ENCODE measurements at regions not wholly inside any gene's neighbourhood (a gene's known extent, or its start where the extent isn't known, plus 50 kb on each side); places are given as distances from the start of the nearest gene placed in this dataset.

DNA sequence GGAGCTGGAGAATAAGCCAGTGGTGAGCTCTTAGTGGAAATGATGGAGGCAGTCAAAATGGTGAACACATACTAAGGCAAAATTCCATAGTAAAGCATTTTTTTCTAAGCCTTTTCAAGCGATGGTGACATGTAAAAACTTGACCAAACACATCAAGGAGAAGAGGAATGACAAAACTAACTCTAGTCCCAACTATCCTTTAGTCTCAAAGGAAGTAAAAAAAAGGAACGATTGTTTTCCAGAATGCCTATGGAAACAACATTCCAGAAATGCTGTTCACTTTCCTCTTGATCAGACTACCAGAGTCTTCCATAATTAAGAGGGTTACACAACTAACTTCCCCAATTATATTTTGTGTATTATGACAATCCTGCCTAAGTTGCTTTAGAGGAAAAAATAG, 715.6 kb downstream of the EPHA4 start:
- Mint-ChIP-seq H3K27ac (no peak overlapping the region), H3K36me3 (peaks cover 2% of the 10 kb centered on the region), H3K4me3 (no peak overlapping the region), H3K27me3 (peaks cover 3% of the 10 kb centered on the region), H3K9me3 (no peaks in the 10 kb centered on the region), H3K4me1 (no peaks in the 10 kb centered on the region)

GRCh38 chr2:220857368-220857767, 714.7 kb downstream of the EPHA4 start:
- Mint-ChIP-seq H3K9me3 (no peaks in the 10 kb centered on the region), H3K4me1 (no peaks in the 10 kb centered on the region), H3K27me3 (peaks cover 3% of the 10 kb centered on the region), H3K27ac (no peak overlapping the region), H3K36me3 (peaks cover 3% of the 10 kb centered on the region), H3K4me3 (no peak overlapping the region)

DNA sequence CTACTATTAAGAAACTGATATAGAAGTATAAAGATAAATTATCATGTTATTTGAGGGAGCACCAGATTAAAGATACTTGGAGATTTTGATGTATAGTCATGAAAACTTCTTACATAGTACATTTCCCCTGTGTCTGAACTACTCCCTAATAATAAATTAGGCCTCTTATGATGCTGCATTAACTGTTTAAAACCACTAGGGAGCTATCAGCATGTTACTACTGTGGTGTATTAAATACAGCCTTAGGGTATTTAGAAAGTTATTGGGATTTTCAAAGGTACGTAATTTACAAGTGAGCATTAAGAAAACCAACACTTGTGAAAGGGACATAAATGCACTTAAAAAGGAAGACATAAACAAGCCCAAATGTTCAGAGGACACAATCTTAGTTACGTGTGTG, 714.0 kb downstream of the EPHA4 start:
- Mint-ChIP-seq H3K4me1 (no peaks in the 10 kb centered on the region), H3K27ac (no peak overlapping the region), H3K9me3 (no peaks in the 10 kb centered on the region), H3K4me3 (no peak overlapping the region), H3K27me3 (peaks cover 3% of the 10 kb centered on the region), H3K36me3 (peaks cover 3% of the 10 kb centered on the region)

GRCh38 chr2:220871909-220872308, 700.2 kb downstream of the EPHA4 start:
- no peak overlapping the region for H3K4me3 Mint-ChIP-seq
- no peaks in the 10 kb centered on the region for H3K36me3 Mint-ChIP-seq
- H3K27ac Mint-ChIP-seq, result no peak overlapping the region
- no peaks in the 10 kb centered on the region for H3K27me3 Mint-ChIP-seq
- H3K4me1 Mint-ChIP-seq, result peaks cover 0 to 2% (median 0%) of the 10 kb centered on the region in 3 donors
- H3K9me3 Mint-ChIP-seq, result peaks cover 0 to 2% (median 0%) of the 10 kb centered on the region in 3 donors

DNA sequence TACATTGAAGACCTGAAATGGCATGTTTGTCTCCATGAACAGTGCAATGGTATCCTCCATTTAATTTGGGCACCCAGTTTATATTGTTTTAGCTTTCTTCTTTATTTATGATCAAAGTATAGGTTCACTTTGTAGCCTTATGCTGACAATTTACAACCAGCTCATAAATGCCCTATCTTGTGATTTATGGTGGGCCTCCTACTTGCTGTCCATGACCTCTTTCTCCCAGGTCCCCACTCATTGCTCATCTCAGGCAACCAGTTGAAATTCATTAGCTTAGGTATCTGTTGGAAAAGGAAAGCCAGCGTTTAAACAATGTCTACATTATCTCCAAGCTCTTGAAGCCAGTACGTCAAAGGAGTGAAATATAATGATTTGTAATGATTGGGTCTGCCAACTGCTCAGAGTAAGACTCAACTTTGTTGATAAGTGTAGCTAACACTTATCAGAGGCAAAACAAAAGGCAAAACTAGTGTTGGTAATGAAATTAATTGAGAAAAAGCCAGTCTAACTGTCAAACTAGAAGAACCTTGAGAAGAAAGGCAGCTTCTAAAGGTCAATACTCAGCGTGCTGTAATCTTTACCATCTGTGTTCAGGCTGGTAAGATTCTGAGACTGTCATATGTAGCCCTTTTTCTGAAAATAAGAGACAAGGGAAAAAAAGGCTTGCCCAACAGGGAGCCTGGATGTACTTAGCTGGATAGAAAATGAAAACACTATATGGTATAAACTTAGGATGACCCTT, 695.9 kb downstream of the EPHA4 start:
- no peaks in the 10 kb centered on the region for H3K36me3 Mint-ChIP-seq
- H3K27me3 Mint-ChIP-seq, result no peaks in the 10 kb centered on the region

GRCh38 chr2:220877491-220877890, 694.6 kb downstream of the EPHA4 start:
- no peak overlapping the region for H3K4me3 Mint-ChIP-seq
- no peak overlapping the region for H3K27ac Mint-ChIP-seq
- H3K27me3 Mint-ChIP-seq, result no peaks in the 10 kb centered on the region
- peaks cover 0 to 3% (median 0%) of the 10 kb centered on the region in 3 donors for H3K9me3 Mint-ChIP-seq
- H3K36me3 Mint-ChIP-seq, result no peaks in the 10 kb centered on the region
- H3K4me1 Mint-ChIP-seq, result peaks cover 0 to 4% (median 0%) of the 10 kb centered on the region in 3 donors

More for the DNA sequence above, 695.9 kb downstream of the EPHA4 start:
- Mint-ChIP-seq H3K27ac (no peak overlapping the region), H3K4me1 (peaks cover 0 to 4% (median 0%) of the 10 kb centered on the region in 3 donors), H3K9me3 (peaks cover 0 to 4% (median 0%) of the 10 kb centered on the region in 3 donors), H3K4me3 (no peak overlapping the region)

- no peak overlapping the region for H3K4me3 Mint-ChIP-seq
Observed at GRCh38 chr2:220877897-220878296, 694.2 kb downstream of the EPHA4 start.

GRCh38 chr2:220880623-220881596, 691.2 kb downstream of the EPHA4 start:
- H3K4me1 Mint-ChIP-seq, result peaks cover 0 to 4% (median 0%) of the 10 kb centered on the region in 3 donors
- H3K27ac Mint-ChIP-seq, result no peak overlapping the region
- H3K27me3 Mint-ChIP-seq, result no peaks in the 10 kb centered on the region
- H3K36me3 Mint-ChIP-seq, result no peaks in the 10 kb centered on the region
- H3K4me3 Mint-ChIP-seq, result no peak overlapping the region
- peaks cover 0 to 1% (median 0%) of the 10 kb centered on the region in 3 donors for H3K9me3 Mint-ChIP-seq

More at GRCh38 chr2:220877897-220878296, 694.2 kb downstream of the EPHA4 start:
- no peaks in the 10 kb centered on the region for H3K36me3 Mint-ChIP-seq
- H3K4me1 Mint-ChIP-seq, result peaks cover 0 to 4% (median 0%) of the 10 kb centered on the region in 3 donors
- H3K27ac Mint-ChIP-seq, result peak overlapping the region in 1 of 3 donors; percentile 18
- H3K9me3 Mint-ChIP-seq, result peaks cover 0 to 1% (median 0%) of the 10 kb centered on the region in 3 donors
- no peaks in the 10 kb centered on the region for H3K27me3 Mint-ChIP-seq

- Mint-ChIP-seq H3K4me3 (no peak overlapping the region), H3K9me3 (peaks cover 0 to under 1% (median 0%) of the 10 kb centered on the region in 3 donors), H3K4me1 (peaks cover 0 to 2% (median 0%) of the 10 kb centered on the region in 3 donors), H3K27ac (no peak overlapping the region), H3K36me3 (no peaks in the 10 kb centered on the region), H3K27me3 (no peaks in the 10 kb centered on the region)
Observed at GRCh38 chr2:220882507-220882906, 689.6 kb downstream of the EPHA4 start.

- peaks cover 1% of the 10 kb centered on the region for H3K27me3 Mint-ChIP-seq
- H3K9me3 Mint-ChIP-seq, result peaks cover 0 to 3% (median 0%) of the 10 kb centered on the region in 3 donors
- no peaks in the 10 kb centered on the region for H3K36me3 Mint-ChIP-seq
- no peak overlapping the region for H3K4me3 Mint-ChIP-seq
- H3K27ac Mint-ChIP-seq, result peak overlapping the region in 1 of 3 donors; percentile 48
- peaks cover 0 to 1% (median 0%) of the 10 kb centered on the region in 3 donors for H3K4me1 Mint-ChIP-seq
Observed at GRCh38 chr2:220885593-220885992, 686.5 kb downstream of the EPHA4 start.

- no peak overlapping the region for H3K27ac Mint-ChIP-seq
- H3K9me3 Mint-ChIP-seq, result peaks cover 0 to 3% (median 0%) of the 10 kb centered on the region in 3 donors
- H3K4me3 Mint-ChIP-seq, result peak overlapping the region in 1 of 4 donors; percentile 23
- peaks cover 1% of the 10 kb centered on the region for H3K27me3 Mint-ChIP-seq
- H3K4me1 Mint-ChIP-seq, result peaks cover 0 to 1% (median 0%) of the 10 kb centered on the region in 3 donors
- no peaks in the 10 kb centered on the region for H3K36me3 Mint-ChIP-seq
Observed at GRCh38 chr2:220887271-220887870, 684.7 kb downstream of the EPHA4 start.

DNA sequence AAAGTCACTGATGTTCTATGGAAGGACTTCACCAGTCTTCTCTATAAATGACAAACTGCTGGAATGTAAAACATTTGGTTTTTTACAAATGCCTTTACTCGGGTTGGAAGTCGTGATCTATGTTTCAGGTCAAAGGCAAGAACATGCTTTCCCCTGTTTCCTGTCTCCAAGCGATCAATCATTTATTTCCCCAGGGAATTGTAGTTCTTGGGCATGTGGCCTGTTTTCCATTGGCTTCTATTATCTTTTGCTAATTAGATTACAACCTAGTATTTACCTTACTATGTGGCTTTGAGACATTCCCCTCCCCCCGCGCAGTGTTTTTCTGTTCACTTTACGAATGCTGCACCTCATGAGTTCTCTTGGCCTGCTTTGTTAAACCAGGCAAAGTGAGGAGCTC, 684.2 kb downstream of the EPHA4 start:
- Mint-ChIP-seq H3K27me3 (peaks cover 1% of the 10 kb centered on the region), H3K9me3 (peaks cover 0 to 3% (median 0%) of the 10 kb centered on the region in 3 donors), H3K4me3 (no peak overlapping the region), H3K36me3 (no peaks in the 10 kb centered on the region), H3K4me1 (peaks cover 0 to 1% (median 0%) of the 10 kb centered on the region in 3 donors), H3K27ac (no peak overlapping the region)

GRCh38 chr2:220890931-220891330, 681.2 kb downstream of the EPHA4 start:
- no peaks in the 10 kb centered on the region for H3K36me3 Mint-ChIP-seq

GRCh38 chr2:220891405-220891804, 680.7 kb downstream of the EPHA4 start:
- H3K36me3 Mint-ChIP-seq, result no peaks in the 10 kb centered on the region
- peaks cover 1% of the 10 kb centered on the region for H3K27me3 Mint-ChIP-seq
- no peak overlapping the region for H3K4me3 Mint-ChIP-seq
- H3K27ac Mint-ChIP-seq, result no peak overlapping the region
- H3K9me3 Mint-ChIP-seq, result peaks cover 0 to 3% (median 0%) of the 10 kb centered on the region in 3 donors
- peaks cover 0 to 1% (median 0%) of the 10 kb centered on the region in 3 donors for H3K4me1 Mint-ChIP-seq

More at GRCh38 chr2:220890931-220891330, 681.2 kb downstream of the EPHA4 start:
- no peak overlapping the region for H3K4me3 Mint-ChIP-seq
- H3K27ac Mint-ChIP-seq, result no peak overlapping the region
- H3K27me3 Mint-ChIP-seq, result peaks cover 1% of the 10 kb centered on the region
- peaks cover 0 to 3% (median 0%) of the 10 kb centered on the region in 3 donors for H3K9me3 Mint-ChIP-seq
- H3K4me1 Mint-ChIP-seq, result peaks cover 0 to 1% (median 0%) of the 10 kb centered on the region in 3 donors
